HG02870 (cell line): ENCODE measurements at regions not wholly inside any gene's neighbourhood (a gene's known extent, or its start where the extent isn't known, plus 50 kb on each side); places are given as distances from the start of the nearest gene placed in this dataset.
"Not testable (repeated sequence)": the region's sequence is repeated elsewhere in the genome, so short reads cannot be mapped to it uniquely, and the experiment has no call there.

Experiments used
- ATAC-seq: cut with Tn5 transposase; IDR thresholded peaks from one replicate; pipeline ENCODE4 v1.9.1; 2021; ENCODE audit warnings: mild to moderate bottlenecking, moderate library complexity; ENCODE audit not compliant: unreplicated experiment

- no peak for ATAC-seq
These were observed 128.3 kb upstream of the CARMIL1 start for GRCh38 chr6:25150863-25151262.

- no peak for ATAC-seq
These were observed 126.1 kb upstream of the CARMIL1 start for GRCh38 chr6:25153079-25153478.

- no peak for ATAC-seq
These were observed 125.1 kb upstream of the CARMIL1 start for GRCh38 chr6:25154034-25154596.

GRCh38 chr6:25155211-25155610 lies 124.0 kb upstream of the CARMIL1 start:
- no peak for ATAC-seq

- ATAC-seq, result no peak
These were observed 123.1 kb upstream of the CARMIL1 start for GRCh38 chr6:25156123-25156522.

- no peak for ATAC-seq
These were observed 122.0 kb upstream of the CARMIL1 start for GRCh38 chr6:25157183-25157582.

- ATAC-seq, result no peak
These were observed 121.3 kb upstream of the CARMIL1 start for GRCh38 chr6:25157842-25158241.

- not testable (repeated sequence) for ATAC-seq
These were observed 119.0 kb upstream of the CARMIL1 start for GRCh38 chr6:25160134-25160533.

GRCh38 chr6:25165177-25165576 lies 114.0 kb upstream of the CARMIL1 start:
- ATAC-seq, result no peak

- no peak for ATAC-seq
These were observed 113.4 kb upstream of the CARMIL1 start for GRCh38 chr6:25165800-25166199.

GRCh38 chr6:25166955-25167748 lies 112.0 kb upstream of the CARMIL1 start:
- no peak for ATAC-seq

GRCh38 chr6:25167961-25168360 lies 111.2 kb upstream of the CARMIL1 start:
- no peak for ATAC-seq

- ATAC-seq, result no peak
These were observed 110.5 kb upstream of the CARMIL1 start for GRCh38 chr6:25168637-25169036.

GRCh38 chr6:25169553-25169952 lies 109.6 kb upstream of the CARMIL1 start:
- ATAC-seq, result no peak

- no peak for ATAC-seq
These were observed 109.2 kb upstream of the CARMIL1 start for GRCh38 chr6:25169961-25170360.

- ATAC-seq, result no peak
These were observed 108.5 kb upstream of the CARMIL1 start for GRCh38 chr6:25170640-25171039.

- ATAC-seq, result no peak
These were observed 107.9 kb upstream of the CARMIL1 start for GRCh38 chr6:25171301-25171700.

GRCh38 chr6:25172819-25173218 lies 106.4 kb upstream of the CARMIL1 start:
- no peak for ATAC-seq

- no peak for ATAC-seq
These were observed 105.9 kb upstream of the CARMIL1 start for GRCh38 chr6:25173246-25173645.

- no peak for ATAC-seq
These were observed 105.2 kb upstream of the CARMIL1 start for GRCh38 chr6:25173951-25174474.

- no peak for ATAC-seq
These were observed 104.5 kb upstream of the CARMIL1 start for GRCh38 chr6:25174678-25175077.

- ATAC-seq, result no peak
These were observed 104.0 kb upstream of the CARMIL1 start for GRCh38 chr6:25175196-25175595.
